ENCODE measurements at regions not wholly inside any gene's neighbourhood (a gene's known extent, or its start where the extent isn't known, plus 50 kb on each side); places are given as distances from the start of the nearest gene placed in this dataset.

DNA sequence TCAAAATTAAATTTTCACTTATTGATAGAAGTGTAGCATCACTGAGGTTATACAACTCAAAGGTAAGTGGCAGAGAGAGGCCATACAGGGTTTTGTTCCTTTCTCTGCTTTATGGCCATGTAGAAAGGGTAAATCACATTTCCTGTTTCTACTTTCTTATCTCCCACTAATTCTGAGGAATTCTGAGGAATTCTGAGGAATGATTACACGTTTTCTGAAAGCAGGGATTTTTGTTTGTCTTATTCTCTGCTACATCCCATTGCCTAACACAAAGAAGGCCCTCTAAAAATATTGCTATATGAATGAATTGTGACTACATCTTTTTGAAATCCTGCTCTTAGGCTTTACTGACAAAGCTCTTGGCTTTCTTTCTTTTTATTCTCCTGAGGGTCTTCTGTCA lies 516.9 kb upstream of the ZNF608 start:
- Histone ChIP-seq H3K27ac (ENCODE audit: low read depth, low read length, poor library complexity, severe bottlenecking) (no peak overlapping the region), H3K9me2 (ENCODE audit: insufficient read depth, low read length) (no peaks in the 10 kb centered on the region), H3K79me2 (ENCODE audit: insufficient read depth, low read depth, low read length) (no peaks in the 10 kb centered on the region), H3K4me3 (ENCODE audit: low read depth, low read length, poor library complexity, severe bottlenecking) (no peak overlapping the region), H3K9me3 (ENCODE audit: low read length) (peaks cover 11% of the 10 kb centered on the region; the same call in 1 of the 2 replicates), H2AFZ (ENCODE audit: low read length) (no peak overlapping the region), H3K4me2 (ENCODE audit: low read length) (no peak overlapping the region), H3K36me3 (ENCODE audit: insufficient read depth, low read length) (no peaks in the 10 kb centered on the region), H4K20me1 (ENCODE audit: insufficient read depth, low read length) (no peaks in the 10 kb centered on the region), H3K4me1 (ENCODE audit: insufficient read depth, low read length, poor library complexity, severe bottlenecking) (no peaks in the 10 kb centered on the region)
- no TSS peak for BruUV-seq (replicated peaks)
- TF ChIP-seq CTCF (conservative IDR thresholded peaks at IDR 0.05; ENCODE audit: low read length) (no peak), EZH2phosphoT487 (IDR thresholded peaks at IDR 0.05; ENCODE audit: borderline replicate concordance, low read depth, low read length) (no peak)
- CTCF ChIA-PET (ENCODE audit: unreplicated experiment) = no interaction called here
- POLR2A ChIA-PET = no interaction called here
- intact Hi-C loops (cut with micrococcal nuclease; ENCODE audit: unreplicated experiment) = no loop called here
- no peak for DNase-seq (ENCODE audit: low spot score)

DNA sequence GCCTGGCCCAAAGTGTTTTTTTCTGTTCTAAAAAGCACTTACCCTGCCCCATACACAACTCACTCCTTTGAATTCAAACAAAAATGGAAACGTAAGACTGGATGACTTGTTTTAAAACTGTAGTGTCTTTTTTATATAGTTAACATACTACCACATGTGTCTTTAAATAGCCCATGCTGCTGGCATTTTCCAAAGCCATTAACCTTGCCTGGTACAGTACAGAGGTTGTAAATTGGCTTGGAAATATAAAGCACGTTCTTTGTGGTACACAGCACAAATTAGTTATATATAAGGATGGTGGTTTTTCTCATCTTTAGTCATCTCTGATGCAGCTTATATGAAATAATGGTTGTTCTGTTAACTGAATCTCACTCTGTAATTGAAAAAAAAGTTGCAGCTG lies 519.7 kb upstream of the ZNF608 start:
- no peak for TF ChIP-seq CTCF (conservative IDR thresholded peaks at IDR 0.05; ENCODE audit: low read length)
- TF ChIP-seq EZH2phosphoT487 (IDR thresholded peaks at IDR 0.05; ENCODE audit: borderline replicate concordance, low read depth, low read length) = no peak
- Histone ChIP-seq H3K36me3 (ENCODE audit: insufficient read depth, low read length) (no peaks in the 10 kb centered on the region), H3K79me2 (ENCODE audit: insufficient read depth, low read depth, low read length) (no peaks in the 10 kb centered on the region), H3K4me2 (ENCODE audit: low read length) (no peak overlapping the region), H3K9me2 (ENCODE audit: insufficient read depth, low read length) (no peaks in the 10 kb centered on the region), H3K4me1 (ENCODE audit: insufficient read depth, low read length, poor library complexity, severe bottlenecking) (no peaks in the 10 kb centered on the region), H3K4me3 (ENCODE audit: low read depth, low read length, poor library complexity, severe bottlenecking) (no peak overlapping the region), H3K27ac (ENCODE audit: low read depth, low read length, poor library complexity, severe bottlenecking) (no peak overlapping the region), H4K20me1 (ENCODE audit: insufficient read depth, low read length) (no peaks in the 10 kb centered on the region), H2AFZ (ENCODE audit: low read length) (no peak overlapping the region), H3K9me3 (ENCODE audit: low read length) (peaks cover 9% of the 10 kb centered on the region; the same call in 1 of the 2 replicates)
- DNase-seq (ENCODE audit: low spot score) = no peak
- intact Hi-C loops (cut with micrococcal nuclease; ENCODE audit: unreplicated experiment) = no loop called here
- POLR2A ChIA-PET = no interaction called here
- CTCF ChIA-PET (ENCODE audit: unreplicated experiment) = no interaction called here
- no TSS peak for BruUV-seq (replicated peaks)

- Histone ChIP-seq H3K9me3 (ENCODE audit: low read length) (no peaks in the 10 kb centered on the region), H3K79me2 (ENCODE audit: insufficient read depth, low read depth, low read length) (no peaks in the 10 kb centered on the region), H3K27ac (ENCODE audit: low read depth, low read length, poor library complexity, severe bottlenecking) (no peak overlapping the region), H4K20me1 (ENCODE audit: insufficient read depth, low read length) (no peaks in the 10 kb centered on the region), H3K4me1 (ENCODE audit: insufficient read depth, low read length, poor library complexity, severe bottlenecking) (no peaks in the 10 kb centered on the region), H3K4me2 (ENCODE audit: low read length) (no peak overlapping the region), H3K4me3 (ENCODE audit: low read depth, low read length, poor library complexity, severe bottlenecking) (no peak overlapping the region), H2AFZ (ENCODE audit: low read length) (no peak overlapping the region), H3K36me3 (ENCODE audit: insufficient read depth, low read length) (no peaks in the 10 kb centered on the region), H3K9me2 (ENCODE audit: insufficient read depth, low read length) (no peaks in the 10 kb centered on the region)
- CTCF ChIA-PET (ENCODE audit: unreplicated experiment) = no interaction called here
- intact Hi-C loops (cut with micrococcal nuclease; ENCODE audit: unreplicated experiment) = no loop called here
- BruUV-seq (replicated peaks) = no TSS peak
- TF ChIP-seq EZH2phosphoT487 (IDR thresholded peaks at IDR 0.05; ENCODE audit: borderline replicate concordance, low read depth, low read length) = no peak
- no peak for TF ChIP-seq CTCF (conservative IDR thresholded peaks at IDR 0.05; ENCODE audit: low read length)
- no peak for DNase-seq (ENCODE audit: low spot score)
- POLR2A ChIA-PET = interaction anchor here (0.6 to 1.1 kb wide), 3 partner anchors 8 to 273 kb away, joined by 3 to 4 read pairs (median 3); no protein-coding TSS in a partner anchor
Observed at GRCh38 chr5:125267636-125268248, 521.3 kb upstream of the ZNF608 start.
